RWPE2 (cell line): ENCODE measurements at regions not wholly inside any gene's neighbourhood (a gene's known extent, or its start where the extent isn't known, plus 50 kb on each side); places are given as distances from the start of the nearest gene placed in this dataset.

ENCODE experiments used
- ATAC-seq: fragments of 200-7000 bp; cut with Tn5 transposase; 3 replicates; pipeline ENCODE4 v1.9.1; 2021; ENCODE audit warnings: low read depth
- DNase-seq: peaks from one replicate; pipeline ENCODE4 v3.0.0-alpha.2; 2020; ENCODE audit warnings: low spot score
- H3K27ac ChIP-seq: fragments of 450-650 bp; 2 replicates; pipeline ENCODE4 v1.5.1; 2017; ENCODE audit warnings: mild to moderate bottlenecking; ENCODE audit not compliant: poor library complexity, severe bottlenecking
- H3K27me3 ChIP-seq: fragments of 250-450 bp; sonication (Bioruptor Pico); 2 replicates; pipeline ENCODE4 v1.5.1; 2021; ENCODE audit warnings: mild to moderate bottlenecking, moderate library complexity; ENCODE audit not compliant: insufficient read depth, poor library complexity, severe bottlenecking
- H3K36me3 ChIP-seq: fragments of 250-450 bp; sonication (Bioruptor Pico); 2 replicates; pipeline ENCODE4 v1.5.1; 2020; ENCODE audit warnings: low read depth, mild to moderate bottlenecking, moderate library complexity
- H3K4me1 ChIP-seq: fragments of 250-450 bp; sonication (Bioruptor Pico); 2 replicates; pipeline ENCODE4 v1.5.1; 2021; ENCODE audit warnings: mild to moderate bottlenecking, moderate library complexity; ENCODE audit not compliant: insufficient read depth, poor library complexity, severe bottlenecking
- H3K4me3 ChIP-seq: fragments of 250-450 bp; sonication (Bioruptor Pico); 2 replicates; pipeline ENCODE4 v1.5.1; 2021; ENCODE audit warnings: mild to moderate bottlenecking, moderate library complexity; ENCODE audit not compliant: severe bottlenecking
- H3K9me3 ChIP-seq: fragments of 250-450 bp; sonication (Bioruptor Pico); 2 replicates; pipeline ENCODE4 v1.5.1; 2021; ENCODE audit warnings: mild to moderate bottlenecking, moderate library complexity; ENCODE audit not compliant: severe bottlenecking
- CTCF ChIP-seq: fragments of 450-650 bp; IDR thresholded peaks from one replicate; pipeline ENCODE4 v1.5.1; 2017; ENCODE audit warnings: mild to moderate bottlenecking, moderate library complexity; ENCODE audit not compliant: poor library complexity, severe bottlenecking

- Histone ChIP-seq H3K27ac (no peak overlapping the region), H3K4me1 (no peaks in the 10 kb centered on the region), H3K27me3 (no peaks in the 10 kb centered on the region), H3K9me3 (no peaks in the 10 kb centered on the region), H3K4me3 (no peak overlapping the region), H3K36me3 (no peaks in the 10 kb centered on the region)
- TF ChIP-seq CTCF = no peak
- DNase-seq (no peak), ATAC-seq (no peak)
Measured at GRCh38 chr2:219908538-219908937, 281.1 kb downstream of the SLC4A3 start.

DNA sequence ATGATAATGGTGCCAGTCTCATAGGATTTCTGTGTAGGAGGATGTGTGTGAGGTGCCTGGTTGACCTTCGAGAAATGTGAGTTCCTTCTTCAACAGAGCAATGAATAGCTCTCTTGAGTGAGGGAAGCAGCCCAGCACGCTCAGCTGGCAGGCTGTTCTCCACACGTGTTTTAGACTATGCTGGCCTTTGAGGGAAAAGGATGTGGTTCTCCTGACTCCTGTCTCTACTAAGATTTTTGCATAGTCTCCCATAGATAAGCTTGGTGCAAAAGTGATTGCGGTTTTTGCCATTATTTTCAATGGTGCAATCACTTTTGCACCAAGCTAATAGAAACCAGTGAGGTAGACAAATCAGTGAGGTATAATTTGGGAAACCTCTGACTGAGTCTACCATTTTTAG lies 284.1 kb downstream of the SLC4A3 start:
- no peaks in the 10 kb centered on the region for H3K4me1 ChIP-seq
- ATAC-seq (no peak), DNase-seq (no peak)
- H3K27me3 ChIP-seq = no peaks in the 10 kb centered on the region
- no peaks in the 10 kb centered on the region for H3K36me3 ChIP-seq
- no peaks in the 10 kb centered on the region for H3K9me3 ChIP-seq
- no peak for TF ChIP-seq CTCF
- H3K27ac ChIP-seq = no peak overlapping the region
- H3K4me3 ChIP-seq = no peak overlapping the region

DNA sequence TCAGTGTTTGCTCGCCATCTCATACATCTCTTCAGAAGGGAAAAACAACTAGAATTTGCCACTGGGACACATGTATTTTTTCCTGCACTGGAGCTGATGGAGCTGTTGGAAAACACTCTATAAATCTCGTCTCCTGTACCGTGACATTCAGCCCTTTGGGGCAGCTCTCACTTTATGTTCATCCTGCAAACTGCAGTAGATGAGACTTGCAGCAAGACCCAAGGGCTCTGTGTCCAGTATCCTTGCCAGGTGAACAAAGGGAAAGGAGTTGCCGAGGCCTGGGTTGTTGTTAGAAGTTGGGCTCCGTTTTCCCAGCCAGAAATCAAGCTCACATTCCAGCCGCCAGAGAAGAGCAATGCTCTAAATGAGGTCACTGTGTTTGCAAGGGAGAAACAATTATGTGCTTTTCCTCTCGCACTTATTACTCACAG lies 285.1 kb downstream of the SLC4A3 start:
- no peak for ATAC-seq
- no peaks in the 10 kb centered on the region for H3K36me3 ChIP-seq
- TF ChIP-seq CTCF = no peak
- no peak overlapping the region for H3K27ac ChIP-seq
- DNase-seq = no peak
- no peak overlapping the region for H3K4me3 ChIP-seq
- H3K27me3 ChIP-seq = no peaks in the 10 kb centered on the region
- no peaks in the 10 kb centered on the region for H3K9me3 ChIP-seq
- no peaks in the 10 kb centered on the region for H3K4me1 ChIP-seq

GRCh38 chr2:219914577-219914976 lies 287.1 kb downstream of the SLC4A3 start:
- no peaks in the 10 kb centered on the region for H3K9me3 ChIP-seq
- H3K27me3 ChIP-seq = no peaks in the 10 kb centered on the region
- no peak overlapping the region for H3K27ac ChIP-seq
- ATAC-seq (no peak), DNase-seq (no peak)
- H3K4me1 ChIP-seq = no peaks in the 10 kb centered on the region
- TF ChIP-seq CTCF = no peak
- no peak overlapping the region for H3K4me3 ChIP-seq
- H3K36me3 ChIP-seq = no peaks in the 10 kb centered on the region

- DNase-seq (no peak), ATAC-seq (no peak)
- no peak overlapping the region for H3K27ac ChIP-seq
- no peak for TF ChIP-seq CTCF
- no peak overlapping the region for H3K4me3 ChIP-seq
- H3K4me1 ChIP-seq = no peaks in the 10 kb centered on the region
- H3K36me3 ChIP-seq = no peaks in the 10 kb centered on the region
- no peaks in the 10 kb centered on the region for H3K9me3 ChIP-seq
- H3K27me3 ChIP-seq = no peaks in the 10 kb centered on the region
Measured at GRCh38 chr2:219916281-219916680, 288.9 kb downstream of the SLC4A3 start.
